DOHH2 (cell line): ENCODE measurements at regions not wholly inside any gene's neighbourhood (a gene's known extent, or its start where the extent isn't known, plus 50 kb on each side); places are given as distances from the start of the nearest gene placed in this dataset.

ENCODE experiments used
- CTCF ChIP-seq: fragments of 200-600 bp; sonication (generic); IDR thresholded peaks from one replicate; pipeline ENCODE4 v1.5.1; 2014; ENCODE audit warnings: antibody characterized with exemption, mild to moderate bottlenecking, low read depth, low read length; ENCODE audit not compliant: poor library complexity, severe bottlenecking
- EZH2phosphoT487 ChIP-seq: fragments of 200-600 bp; sonication (generic); IDR thresholded peaks from 2 replicates; pipeline ENCODE4 v1.6.1; 2017; ENCODE audit warnings: borderline replicate concordance, mild to moderate bottlenecking, antibody characterized with exemption, low read length, moderate library complexity, mixed read lengths

GRCh38 chr11:109521571-109522086 lies 99.6 kb downstream of the C11orf87 start:
- no peak for TF ChIP-seq CTCF
- TF ChIP-seq EZH2phosphoT487, result no peak
